Activated CD4-positive, alpha-beta T cell treated with anti-CD3 and anti-CD28 coated beads, Interleukin-2, amount 10 ng/mL, durations not matched to agents 7 days and 5 days (primary cell): ENCODE measurements at regions not wholly inside any gene's neighbourhood (a gene's known extent, or its start where the extent isn't known, plus 50 kb on each side); places are given as distances from the start of the nearest gene placed in this dataset.

Experiments used
- CTCF ChIA-PET: fragments of 350-600 bp; sonication (Branson Sonifier 250); formaldehyde crosslinking; loops from one replicate; lab custom pipeline; 2021; ENCODE audit warnings: antibody characterized with exemption; lab: Charles Lee
- POLR2A ChIA-PET: fragments of 350-600 bp; sonication (Branson Sonifier 250); formaldehyde crosslinking; loops from one replicate; lab custom pipeline; 2021; ENCODE audit warnings: antibody characterized with exemption; lab: Charles Lee
- DNase-seq: peaks from one replicate; pipeline ENCODE4 v3.0.0-alpha.2; 2020
- H3K27ac Mint-ChIP-seq: one replicate; pipeline ENCODE4 v1.8.0; 2021; ENCODE audit warnings: mild to moderate bottlenecking, moderate library complexity, mixed read lengths
- H3K27me3 Mint-ChIP-seq: one replicate; pipeline ENCODE4 v1.8.0; 2021; ENCODE audit warnings: mixed read lengths
- H3K36me3 Mint-ChIP-seq: one replicate; pipeline ENCODE4 v1.8.0; 2021; ENCODE audit warnings: low read depth, mixed read lengths
- H3K4me1 Mint-ChIP-seq: one replicate; pipeline ENCODE4 v1.8.0; 2021; ENCODE audit warnings: mixed read lengths
- H3K4me3 Mint-ChIP-seq: one replicate; pipeline ENCODE4 v1.8.0; 2021; ENCODE audit warnings: mild to moderate bottlenecking, moderate library complexity, mixed read lengths
- H3K9me3 Mint-ChIP-seq: one replicate; pipeline ENCODE4 v1.8.0; 2021; ENCODE audit warnings: mixed read lengths

- no peak overlapping the region for H3K27ac Mint-ChIP-seq
- CTCF ChIA-PET: no interaction called here
- no peak for DNase-seq
- H3K4me3 Mint-ChIP-seq: no peak overlapping the region
- POLR2A ChIA-PET: no interaction called here
- H3K27me3 Mint-ChIP-seq: peaks cover 7% of the 10 kb centered on the region
- no peaks in the 10 kb centered on the region for H3K36me3 Mint-ChIP-seq
- H3K9me3 Mint-ChIP-seq: no peaks in the 10 kb centered on the region
- H3K4me1 Mint-ChIP-seq: no peaks in the 10 kb centered on the region
Observed at GRCh38 chr1:162983671-162984425, 85.3 kb upstream of the RGS4 start.

GRCh38 chr1:162982364-162982763 lies 86.8 kb upstream of the RGS4 start:
- H3K4me1 Mint-ChIP-seq: no peaks in the 10 kb centered on the region
- DNase-seq: no peak
- no peaks in the 10 kb centered on the region for H3K9me3 Mint-ChIP-seq
- H3K36me3 Mint-ChIP-seq: no peaks in the 10 kb centered on the region
- H3K4me3 Mint-ChIP-seq: no peak overlapping the region
- CTCF ChIA-PET: no interaction called here
- no peak overlapping the region for H3K27ac Mint-ChIP-seq
- H3K27me3 Mint-ChIP-seq: peaks cover 4% of the 10 kb centered on the region
- POLR2A ChIA-PET: no interaction called here

- no peak for DNase-seq
- ChIA-PET CTCF (interaction anchor here (0.6 kb wide), 1 partner anchor 363 kb away, joined by 3 read pairs; no protein-coding TSS in a partner anchor), POLR2A (no interaction called here)
- no peak overlapping the region for H3K4me3 Mint-ChIP-seq
- H3K27me3 Mint-ChIP-seq: peaks cover 11% of the 10 kb centered on the region
- H3K4me1 Mint-ChIP-seq: no peaks in the 10 kb centered on the region
- no peak overlapping the region for H3K27ac Mint-ChIP-seq
- H3K9me3 Mint-ChIP-seq: no peaks in the 10 kb centered on the region
- H3K36me3 Mint-ChIP-seq: no peaks in the 10 kb centered on the region
Observed at GRCh38 chr1:162977944-162978568, 91.1 kb upstream of the RGS4 start.

- CTCF ChIA-PET: no interaction called here
- DNase-seq: no peak
- H3K4me1 Mint-ChIP-seq: no peaks in the 10 kb centered on the region
- no peak overlapping the region for H3K27ac Mint-ChIP-seq
- peaks cover 9% of the 10 kb centered on the region for H3K27me3 Mint-ChIP-seq
- no peaks in the 10 kb centered on the region for H3K9me3 Mint-ChIP-seq
- POLR2A ChIA-PET: no interaction called here
- H3K36me3 Mint-ChIP-seq: no peaks in the 10 kb centered on the region
- H3K4me3 Mint-ChIP-seq: no peak overlapping the region
Observed at GRCh38 chr1:162976628-162977027, 92.5 kb upstream of the RGS4 start.

GRCh38 chr1:162974810-162975209 lies 94.4 kb upstream of the RGS4 start:
- POLR2A ChIA-PET: no interaction called here
- Mint-ChIP-seq H3K36me3 (no peaks in the 10 kb centered on the region), H3K27me3 (peaks cover 10% of the 10 kb centered on the region), H3K4me3 (no peak overlapping the region), H3K4me1 (no peaks in the 10 kb centered on the region), H3K27ac (no peak overlapping the region), H3K9me3 (no peaks in the 10 kb centered on the region)
- CTCF ChIA-PET: no interaction called here
- DNase-seq: no peak

- POLR2A ChIA-PET: no interaction called here
- no peak overlapping the region for H3K4me3 Mint-ChIP-seq
- no peak overlapping the region for H3K27ac Mint-ChIP-seq
- no peak for DNase-seq
- peaks cover 10% of the 10 kb centered on the region for H3K27me3 Mint-ChIP-seq
- H3K4me1 Mint-ChIP-seq: no peaks in the 10 kb centered on the region
- CTCF ChIA-PET: no interaction called here
- no peaks in the 10 kb centered on the region for H3K36me3 Mint-ChIP-seq
- no peaks in the 10 kb centered on the region for H3K9me3 Mint-ChIP-seq
Observed at GRCh38 chr1:162973381-162973795, 95.8 kb upstream of the RGS4 start.

- DNase-seq: no peak
- H3K27ac Mint-ChIP-seq: no peak overlapping the region
- H3K4me3 Mint-ChIP-seq: no peak overlapping the region
- peaks cover 10% of the 10 kb centered on the region for H3K27me3 Mint-ChIP-seq
- H3K9me3 Mint-ChIP-seq: no peaks in the 10 kb centered on the region
- no peaks in the 10 kb centered on the region for H3K36me3 Mint-ChIP-seq
- ChIA-PET CTCF (no interaction called here), POLR2A (no interaction called here)
- no peaks in the 10 kb centered on the region for H3K4me1 Mint-ChIP-seq
Observed at GRCh38 chr1:162972773-162973172, 96.4 kb upstream of the RGS4 start.

- no peak for DNase-seq
- ChIA-PET POLR2A (no interaction called here), CTCF (no interaction called here)
- H3K4me3 Mint-ChIP-seq: no peak overlapping the region
- H3K9me3 Mint-ChIP-seq: no peaks in the 10 kb centered on the region
- H3K27me3 Mint-ChIP-seq: peaks cover 5% of the 10 kb centered on the region
- H3K36me3 Mint-ChIP-seq: no peaks in the 10 kb centered on the region
- H3K27ac Mint-ChIP-seq: no peak overlapping the region
- H3K4me1 Mint-ChIP-seq: no peaks in the 10 kb centered on the region
Observed at GRCh38 chr1:162970021-162970420, 99.1 kb upstream of the RGS4 start.

- CTCF ChIA-PET: no interaction called here
- H3K27me3 Mint-ChIP-seq: peaks cover 5% of the 10 kb centered on the region
- no peaks in the 10 kb centered on the region for H3K9me3 Mint-ChIP-seq
- POLR2A ChIA-PET: no interaction called here
- H3K36me3 Mint-ChIP-seq: no peaks in the 10 kb centered on the region
- DNase-seq: no peak
- no peak overlapping the region for H3K4me3 Mint-ChIP-seq
- no peak overlapping the region for H3K27ac Mint-ChIP-seq
- H3K4me1 Mint-ChIP-seq: no peaks in the 10 kb centered on the region
Observed at GRCh38 chr1:162966613-162967012, 102.5 kb upstream of the RGS4 start.

GRCh38 chr1:162964901-162965300 lies 103.9 kb upstream of the CCDC190 start:
- no peak overlapping the region for H3K4me3 Mint-ChIP-seq
- POLR2A ChIA-PET: no interaction called here
- H3K4me1 Mint-ChIP-seq: no peaks in the 10 kb centered on the region
- H3K27me3 Mint-ChIP-seq: peaks cover 4% of the 10 kb centered on the region
- no peaks in the 10 kb centered on the region for H3K36me3 Mint-ChIP-seq
- CTCF ChIA-PET: no interaction called here
- no peaks in the 10 kb centered on the region for H3K9me3 Mint-ChIP-seq
- no peak for DNase-seq
- no peak overlapping the region for H3K27ac Mint-ChIP-seq

GRCh38 chr1:162956922-162957321 lies 95.9 kb upstream of the CCDC190 start:
- no peak for DNase-seq
- CTCF ChIA-PET: no interaction called here
- Mint-ChIP-seq H3K27me3 (peaks cover 6% of the 10 kb centered on the region), H3K36me3 (no peaks in the 10 kb centered on the region), H3K4me3 (no peak overlapping the region), H3K4me1 (no peaks in the 10 kb centered on the region), H3K9me3 (no peaks in the 10 kb centered on the region), H3K27ac (no peak overlapping the region)
- POLR2A ChIA-PET: no interaction called here

- Mint-ChIP-seq H3K9me3 (no peaks in the 10 kb centered on the region), H3K4me1 (no peaks in the 10 kb centered on the region), H3K27me3 (peaks cover 3% of the 10 kb centered on the region), H3K4me3 (no peak overlapping the region), H3K36me3 (no peaks in the 10 kb centered on the region), H3K27ac (no peak overlapping the region)
- no peak for DNase-seq
- CTCF ChIA-PET: no interaction called here
- POLR2A ChIA-PET: no interaction called here
Observed at GRCh38 chr1:162954824-162955223, 93.8 kb upstream of the CCDC190 start.

- H3K4me3 Mint-ChIP-seq: no peak overlapping the region
- POLR2A ChIA-PET: no interaction called here
- no peaks in the 10 kb centered on the region for H3K36me3 Mint-ChIP-seq
- peaks cover 3% of the 10 kb centered on the region for H3K27me3 Mint-ChIP-seq
- no peak for DNase-seq
- CTCF ChIA-PET: no interaction called here
- H3K27ac Mint-ChIP-seq: no peak overlapping the region
- H3K9me3 Mint-ChIP-seq: no peaks in the 10 kb centered on the region
- H3K4me1 Mint-ChIP-seq: no peaks in the 10 kb centered on the region
Observed at GRCh38 chr1:162952956-162953355, 92.0 kb upstream of the CCDC190 start.
